A549 (cell line): ENCODE measurements at regions not wholly inside any gene's neighbourhood (a gene's known extent, or its start where the extent isn't known, plus 50 kb on each side); places are given as distances from the start of the nearest gene placed in this dataset.

Experiments used
- CEBPB ChIP-seq, 2 experiments: fragments of >200 bp in 1 of 2; sonication (Bioruptor Twin) in 1 of 2; formaldehyde crosslinking in 1 of 2; IDR thresholded peaks; 2 replicates each; pipeline ENCODE4 v1.6.1; 2012 to 2016
- CHD4 ChIP-seq: fragments of 200-600 bp; sonication (generic); IDR thresholded peaks from 2 replicates; pipeline ENCODE4 v1.6.1; 2016; ENCODE audit warnings: antibody characterized with exemption, mild to moderate bottlenecking, borderline replicate concordance
- EP300 ChIP-seq, 2 experiments: fragments of >200 bp; sonication (Bioruptor Twin); formaldehyde crosslinking; IDR thresholded peaks; 2 replicates in 1 of 2; 3 replicates in 1 of 2; pipeline ENCODE4 v1.6.1; 2016 to 2017
- HEYL ChIP-seq: fragments of 250-450 bp; sonication (Bioruptor Pico); IDR thresholded peaks from 2 replicates; pipeline ENCODE4 v1.8.0; 2021; ENCODE audit warnings: mild to moderate bottlenecking, moderate library complexity
- JUN ChIP-seq, 2 experiments: fragments of >200 bp; sonication (Bioruptor Twin); formaldehyde crosslinking; IDR thresholded peaks; 2 replicates in 1 of 2; 3 replicates in 1 of 2; pipeline ENCODE4 v1.6.1; 2016 to 2017
- NFE2L2 ChIP-seq: fragments of 150-350 bp; conservative IDR thresholded peaks from 2 replicates; pipeline ENCODE4 v1.6.1; 2014; ENCODE audit warnings: low read length
- PHF8 ChIP-seq: fragments of 200-600 bp; sonication (generic); IDR thresholded peaks from 2 replicates; pipeline ENCODE4 v1.6.1; 2016; ENCODE audit warnings: low read depth, mild to moderate bottlenecking, antibody characterized with exemption, moderate library complexity, borderline replicate concordance
- POLR2A ChIP-seq: IDR thresholded peaks from 2 replicates; pipeline ENCODE4 v1.6.1; 2012; ENCODE audit warnings: mild to moderate bottlenecking, low read length
- POLR2AphosphoS2 ChIP-seq: conservative IDR thresholded peaks from 2 replicates; pipeline ENCODE4 v1.6.1; 2012; ENCODE audit warnings: low read length, improper control_type of control experiment, inconsistent platforms
- RARB ChIP-seq: fragments of 250-450 bp; sonication (Bioruptor Pico); IDR thresholded peaks from 2 replicates; pipeline ENCODE4 v1.8.0; 2021; ENCODE audit warnings: mild to moderate bottlenecking, moderate library complexity
- RFX5 ChIP-seq: fragments of 450-650 bp; IDR thresholded peaks from 2 replicates; pipeline ENCODE4 v1.7.1; 2014; ENCODE audit warnings: antibody characterized with exemption, mild to moderate bottlenecking, moderate library complexity
- TP53 ChIP-seq: fragments of 250-450 bp; sonication (Bioruptor Pico); IDR thresholded peaks from 2 replicates; pipeline ENCODE4 v1.5.0; 2021; ENCODE audit warnings: mild to moderate bottlenecking, moderate library complexity
- TF ChIP-seq, protein P1 (sequence below): fragments of >200 bp; sonication (Bioruptor Twin); formaldehyde crosslinking; IDR thresholded peaks from 3 replicates; pipeline ENCODE4 v1.5.1; 2016
- TF ChIP-seq, protein P2 (sequence below): fragments of 250-450 bp; sonication (Bioruptor Pico); IDR thresholded peaks from 2 replicates; pipeline ENCODE4 v1.5.0; 2021; ENCODE audit warnings: mild to moderate bottlenecking, moderate library complexity, borderline replicate concordance

DNA sequence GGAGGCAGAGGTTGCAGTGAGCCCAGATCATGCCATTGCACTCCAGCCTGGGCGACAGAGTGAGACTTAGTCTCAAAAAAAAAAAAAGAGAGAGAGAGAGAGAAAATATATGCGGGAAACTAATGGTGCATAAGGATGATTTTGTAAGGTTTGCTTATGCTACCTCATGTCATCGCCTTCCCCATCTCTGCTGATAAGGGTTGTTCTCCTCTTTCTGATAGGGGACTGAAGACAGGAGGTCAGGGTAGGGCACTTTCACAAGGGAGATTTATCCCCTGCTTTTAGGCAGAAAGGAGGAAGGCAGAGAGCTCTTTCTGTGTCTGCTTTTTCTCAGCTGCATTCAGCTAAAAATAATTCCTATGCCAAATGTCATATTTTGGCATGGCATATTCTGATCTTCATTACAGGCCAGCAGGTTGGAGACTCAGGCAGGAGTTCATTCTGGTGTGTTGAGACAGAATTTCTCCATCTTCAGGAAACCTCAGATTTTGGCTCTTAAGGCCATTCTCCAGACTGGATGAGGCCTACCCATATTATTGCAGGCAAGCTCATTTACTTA is 220.2 kb downstream of the AUH start:
- TF ChIP-seq POLR2A = no peak
- TF ChIP-seq PHF8 = no peak
- TF ChIP-seq TP53 = no peak
- TF ChIP-seq, protein P1, sequence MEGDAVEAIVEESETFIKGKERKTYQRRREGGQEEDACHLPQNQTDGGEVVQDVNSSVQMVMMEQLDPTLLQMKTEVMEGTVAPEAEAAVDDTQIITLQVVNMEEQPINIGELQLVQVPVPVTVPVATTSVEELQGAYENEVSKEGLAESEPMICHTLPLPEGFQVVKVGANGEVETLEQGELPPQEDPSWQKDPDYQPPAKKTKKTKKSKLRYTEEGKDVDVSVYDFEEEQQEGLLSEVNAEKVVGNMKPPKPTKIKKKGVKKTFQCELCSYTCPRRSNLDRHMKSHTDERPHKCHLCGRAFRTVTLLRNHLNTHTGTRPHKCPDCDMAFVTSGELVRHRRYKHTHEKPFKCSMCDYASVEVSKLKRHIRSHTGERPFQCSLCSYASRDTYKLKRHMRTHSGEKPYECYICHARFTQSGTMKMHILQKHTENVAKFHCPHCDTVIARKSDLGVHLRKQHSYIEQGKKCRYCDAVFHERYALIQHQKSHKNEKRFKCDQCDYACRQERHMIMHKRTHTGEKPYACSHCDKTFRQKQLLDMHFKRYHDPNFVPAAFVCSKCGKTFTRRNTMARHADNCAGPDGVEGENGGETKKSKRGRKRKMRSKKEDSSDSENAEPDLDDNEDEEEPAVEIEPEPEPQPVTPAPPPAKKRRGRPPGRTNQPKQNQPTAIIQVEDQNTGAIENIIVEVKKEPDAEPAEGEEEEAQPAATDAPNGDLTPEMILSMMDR = no peak
- TF ChIP-seq, protein P2, sequence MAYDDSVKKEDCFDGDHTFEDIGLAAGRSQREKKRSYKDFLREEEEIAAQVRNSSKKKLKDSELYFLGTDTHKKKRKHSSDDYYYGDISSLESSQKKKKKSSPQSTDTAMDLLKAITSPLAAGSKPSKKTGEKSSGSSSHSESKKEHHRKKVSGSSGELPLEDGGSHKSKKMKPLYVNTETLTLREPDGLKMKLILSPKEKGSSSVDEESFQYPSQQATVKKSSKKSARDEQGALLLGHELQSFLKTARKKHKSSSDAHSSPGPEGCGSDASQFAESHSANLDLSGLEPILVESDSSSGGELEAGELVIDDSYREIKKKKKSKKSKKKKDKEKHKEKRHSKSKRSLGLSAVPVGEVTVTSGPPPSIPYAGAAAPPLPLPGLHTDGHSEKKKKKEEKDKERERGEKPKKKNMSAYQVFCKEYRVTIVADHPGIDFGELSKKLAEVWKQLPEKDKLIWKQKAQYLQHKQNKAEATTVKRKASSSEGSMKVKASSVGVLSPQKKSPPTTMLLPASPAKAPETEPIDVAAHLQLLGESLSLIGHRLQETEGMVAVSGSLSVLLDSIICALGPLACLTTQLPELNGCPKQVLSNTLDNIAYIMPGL = no peak
- TF ChIP-seq RARB (CRISPR knock-in tag) = no peak
- TF ChIP-seq CHD4 = no peak
- no peak for TF ChIP-seq POLR2AphosphoS2
- no peak for TF ChIP-seq HEYL (CRISPR knock-in tag)
- TF ChIP-seq JUN (IDR thresholded peaks at IDR 0.05) = no peak
- no peak for TF ChIP-seq EP300 (IDR thresholded peaks at IDR 0.05)
- no peak for TF ChIP-seq CEBPB (IDR thresholded peaks at IDR 0.05)
- no peak for TF ChIP-seq NFE2L2
- no peak for TF ChIP-seq RFX5
